Hepatocyte (in vitro differentiated cells): ENCODE measurements at regions not wholly inside any gene's neighbourhood (a gene's known extent, or its start where the extent isn't known, plus 50 kb on each side); places are given as distances from the start of the nearest gene placed in this dataset.

Source experiments
- DNase-seq: peaks from one replicate; pipeline ENCODE4 v3.0.0-alpha.2; 2016; ENCODE audit warnings: low spot score
- H2AFZ ChIP-seq: fragments of 200-600 bp; sonication (generic); 2 replicates; pipeline ENCODE4 v1.6.0; 2016; ENCODE audit warnings: antibody characterized with exemption, mild to moderate bottlenecking
- H3K27ac ChIP-seq: fragments of 200-600 bp; sonication (generic); 2 replicates; pipeline ENCODE4 v1.5.1; 2016; ENCODE audit warnings: mild to moderate bottlenecking
- H3K27me3 ChIP-seq: fragments of 200-600 bp; sonication (generic); 2 replicates; pipeline ENCODE4 v1.6.1; 2016
- H3K36me3 ChIP-seq: fragments of 200-600 bp; sonication (generic); replicated peaks from 2 replicates; pipeline ENCODE4 v1.5.1; 2016; ENCODE audit warnings: low read depth; ENCODE audit not compliant: insufficient read depth
- H3K4me1 ChIP-seq: fragments of 200-600 bp; sonication (generic); 2 replicates; pipeline ENCODE4 v1.5.1; 2016; ENCODE audit warnings: mild to moderate bottlenecking, moderate library complexity; ENCODE audit not compliant: insufficient read depth
- H3K4me2 ChIP-seq: fragments of 200-600 bp; sonication (generic); 2 replicates; pipeline ENCODE4 v1.6.0; 2016
- H3K4me3 ChIP-seq: fragments of 200-600 bp; sonication (generic); 2 replicates; pipeline ENCODE4 v1.5.1; 2016; ENCODE audit warnings: mild to moderate bottlenecking
- H3K79me2 ChIP-seq: fragments of 200-600 bp; sonication (generic); 2 replicates; pipeline ENCODE4 v1.6.0; 2017; ENCODE audit warnings: mild to moderate bottlenecking
- H3K9me2 ChIP-seq: fragments of 200-600 bp; sonication (generic); replicated peaks from 2 replicates; pipeline ENCODE4 v1.6.0; 2017; ENCODE audit warnings: mild to moderate bottlenecking; ENCODE audit not compliant: insufficient read depth
- H3K9me3 ChIP-seq: fragments of 200-600 bp; sonication (generic); 2 replicates; pipeline ENCODE4 v1.5.1; 2016; ENCODE audit warnings: low read depth, mild to moderate bottlenecking
- H4K20me1 ChIP-seq: fragments of 200-600 bp; sonication (generic); 2 replicates; pipeline ENCODE4 v1.6.0; 2016; ENCODE audit warnings: mild to moderate bottlenecking; ENCODE audit not compliant: insufficient read depth, poor library complexity, severe bottlenecking
- EZH2 ChIP-seq: fragments of 200-600 bp; sonication (generic); IDR thresholded peaks from 2 replicates; pipeline ENCODE4 v1.6.1; 2016; ENCODE audit warnings: antibody characterized with exemption, mild to moderate bottlenecking, borderline replicate concordance
- EZH2phosphoT487 ChIP-seq: fragments of 200-600 bp; sonication (generic); IDR thresholded peaks from one replicate; pipeline ENCODE4 v1.6.1; 2018; ENCODE audit warnings: antibody characterized with exemption, mild to moderate bottlenecking, low read depth, moderate library complexity; ENCODE audit not compliant: unreplicated experiment, severe bottlenecking
- WGBS: methylation state at CpG from one replicate; pipeline ENCODE4 v1.1.6; 2016; ENCODE audit warnings: low lambda C conversion rate; ENCODE audit errors: missing lambda C conversion rate; 5-methylcytosine and 5-hydroxymethylcytosine counted together
- TF ChIP-seq, protein P1 (sequence below): fragments of 200-600 bp; sonication (generic); IDR thresholded peaks from 2 replicates; pipeline ENCODE4 v1.5.1; 2016; ENCODE audit warnings: antibody characterized with exemption, mild to moderate bottlenecking; ENCODE audit not compliant: poor library complexity

DNA sequence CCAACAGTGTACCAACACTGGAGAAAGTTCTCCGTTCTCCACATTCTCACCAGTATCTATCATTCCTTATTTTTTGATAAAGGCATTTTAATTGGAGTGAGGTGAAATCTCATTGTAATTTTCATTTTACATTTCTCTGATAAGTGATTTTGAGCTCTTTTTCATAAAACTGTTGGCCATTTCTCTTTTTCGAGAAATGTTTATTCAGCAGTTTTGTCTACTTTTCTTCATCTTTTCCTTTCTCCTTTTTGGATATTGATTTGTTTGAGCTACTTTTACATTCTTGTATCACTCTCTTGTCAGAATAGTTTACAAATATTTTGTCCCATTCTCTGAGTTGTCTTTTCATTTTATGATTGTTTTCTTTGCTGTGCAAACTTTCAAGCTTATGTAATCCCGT, 555.2 kb downstream of the COL12A1 start:
- H3K9me3 ChIP-seq = no peaks in the 10 kb centered on the region

DNA sequence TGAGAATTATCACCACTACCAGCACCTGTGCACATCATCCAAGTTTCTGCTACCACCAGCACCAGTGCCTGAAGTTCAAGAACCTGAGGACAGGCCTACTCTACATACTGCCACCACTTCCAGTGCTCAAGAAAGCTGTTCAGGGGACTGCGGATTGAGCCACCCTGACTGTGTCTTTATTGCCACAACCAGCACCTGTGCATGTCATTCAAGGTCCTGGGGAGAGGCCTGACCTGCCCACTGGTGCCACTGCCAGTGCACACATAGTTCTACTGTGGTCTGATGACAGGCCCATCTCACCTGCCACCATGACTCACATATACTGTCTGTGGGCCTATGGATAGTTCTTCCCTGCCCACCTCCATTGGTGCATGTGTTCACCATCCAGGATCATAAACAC, 559.4 kb downstream of the COL12A1 start:
- Histone ChIP-seq H3K4me1 (no peaks in the 10 kb centered on the region), H3K9me2 (no peaks in the 10 kb centered on the region), H3K36me3 (no peaks in the 10 kb centered on the region), H3K9me3 (no peaks in the 10 kb centered on the region), H3K4me3 (no peak overlapping the region), H3K79me2 (no peaks in the 10 kb centered on the region), H4K20me1 (no peaks in the 10 kb centered on the region), H2AFZ (no peak overlapping the region), H3K4me2 (no peak overlapping the region), H3K27ac (no peak overlapping the region), H3K27me3 (no peaks in the 10 kb centered on the region)
- WGBS = 88% methylated on average over 1 of the region's 1 CpG
- TF ChIP-seq EZH2phosphoT487 (no peak), EZH2 (no peak)
- TF ChIP-seq, protein P1, sequence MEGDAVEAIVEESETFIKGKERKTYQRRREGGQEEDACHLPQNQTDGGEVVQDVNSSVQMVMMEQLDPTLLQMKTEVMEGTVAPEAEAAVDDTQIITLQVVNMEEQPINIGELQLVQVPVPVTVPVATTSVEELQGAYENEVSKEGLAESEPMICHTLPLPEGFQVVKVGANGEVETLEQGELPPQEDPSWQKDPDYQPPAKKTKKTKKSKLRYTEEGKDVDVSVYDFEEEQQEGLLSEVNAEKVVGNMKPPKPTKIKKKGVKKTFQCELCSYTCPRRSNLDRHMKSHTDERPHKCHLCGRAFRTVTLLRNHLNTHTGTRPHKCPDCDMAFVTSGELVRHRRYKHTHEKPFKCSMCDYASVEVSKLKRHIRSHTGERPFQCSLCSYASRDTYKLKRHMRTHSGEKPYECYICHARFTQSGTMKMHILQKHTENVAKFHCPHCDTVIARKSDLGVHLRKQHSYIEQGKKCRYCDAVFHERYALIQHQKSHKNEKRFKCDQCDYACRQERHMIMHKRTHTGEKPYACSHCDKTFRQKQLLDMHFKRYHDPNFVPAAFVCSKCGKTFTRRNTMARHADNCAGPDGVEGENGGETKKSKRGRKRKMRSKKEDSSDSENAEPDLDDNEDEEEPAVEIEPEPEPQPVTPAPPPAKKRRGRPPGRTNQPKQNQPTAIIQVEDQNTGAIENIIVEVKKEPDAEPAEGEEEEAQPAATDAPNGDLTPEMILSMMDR = no peak
- DNase-seq = no peak

More for the DNA sequence above, 555.2 kb downstream of the COL12A1 start:
- no peaks in the 10 kb centered on the region for H3K79me2 ChIP-seq
- H3K9me2 ChIP-seq = no peaks in the 10 kb centered on the region
- TF ChIP-seq, protein P1 = no peak
- no peak overlapping the region for H2AFZ ChIP-seq
- H3K27ac ChIP-seq = no peak overlapping the region
- H3K4me3 ChIP-seq = no peak overlapping the region
- H3K27me3 ChIP-seq = no peaks in the 10 kb centered on the region
- no peaks in the 10 kb centered on the region for H3K4me1 ChIP-seq
- no peaks in the 10 kb centered on the region for H4K20me1 ChIP-seq
- no peak overlapping the region for H3K4me2 ChIP-seq
- H3K36me3 ChIP-seq = no peaks in the 10 kb centered on the region
- 90% methylated on average over 3 of the region's 3 CpGs for WGBS
- DNase-seq = no peak

DNA sequence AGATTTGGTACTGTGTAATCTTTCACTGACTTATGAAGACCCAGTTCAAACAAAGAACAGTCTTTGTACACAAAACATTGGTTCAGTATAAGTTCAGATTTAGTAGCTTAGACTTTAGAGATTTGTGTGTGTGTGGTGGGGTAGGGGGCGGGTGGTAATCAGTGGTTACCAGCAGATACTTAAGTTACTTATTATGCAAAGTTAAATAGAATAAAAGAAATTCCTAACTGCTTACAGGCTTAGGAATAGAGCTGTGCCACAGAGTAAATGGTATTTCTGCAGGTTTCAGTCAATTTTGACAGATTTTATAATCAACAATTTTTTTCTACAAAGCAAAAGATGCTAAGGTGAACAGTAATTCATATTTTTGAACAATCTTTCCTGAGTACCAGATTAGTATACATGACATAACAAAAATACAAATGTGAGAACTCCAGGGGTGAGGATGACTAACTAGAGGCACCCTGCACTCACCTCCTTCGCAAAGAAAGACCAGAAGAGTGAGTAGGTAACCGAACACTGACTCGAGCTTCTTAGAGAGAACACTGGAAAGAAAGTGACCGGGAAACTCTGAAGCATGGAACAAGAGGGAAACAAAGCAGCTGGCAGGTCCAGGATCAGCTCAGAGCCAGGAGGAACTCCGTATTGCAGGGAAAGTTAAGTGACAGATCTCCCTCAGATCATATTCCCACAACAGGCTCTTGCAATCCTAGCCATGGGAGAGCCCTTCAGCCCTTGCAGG, 560.6 kb downstream of the COL12A1 start:
- no peaks in the 10 kb centered on the region for H3K4me1 ChIP-seq
- TF ChIP-seq EZH2phosphoT487 = no peak
- no peak for TF ChIP-seq EZH2
- WGBS = 75% methylated on average over 6 of the region's 6 CpGs
- H2AFZ ChIP-seq = no peak overlapping the region
- no peak overlapping the region for H3K27ac ChIP-seq
- no peak overlapping the region for H3K4me3 ChIP-seq
- no peaks in the 10 kb centered on the region for H3K79me2 ChIP-seq
- H3K4me2 ChIP-seq = no peak overlapping the region
- H3K36me3 ChIP-seq = no peaks in the 10 kb centered on the region
- no peaks in the 10 kb centered on the region for H3K27me3 ChIP-seq
- H3K9me3 ChIP-seq = no peaks in the 10 kb centered on the region
- no peak for DNase-seq
- H4K20me1 ChIP-seq = no peaks in the 10 kb centered on the region
- no peaks in the 10 kb centered on the region for H3K9me2 ChIP-seq

DNA sequence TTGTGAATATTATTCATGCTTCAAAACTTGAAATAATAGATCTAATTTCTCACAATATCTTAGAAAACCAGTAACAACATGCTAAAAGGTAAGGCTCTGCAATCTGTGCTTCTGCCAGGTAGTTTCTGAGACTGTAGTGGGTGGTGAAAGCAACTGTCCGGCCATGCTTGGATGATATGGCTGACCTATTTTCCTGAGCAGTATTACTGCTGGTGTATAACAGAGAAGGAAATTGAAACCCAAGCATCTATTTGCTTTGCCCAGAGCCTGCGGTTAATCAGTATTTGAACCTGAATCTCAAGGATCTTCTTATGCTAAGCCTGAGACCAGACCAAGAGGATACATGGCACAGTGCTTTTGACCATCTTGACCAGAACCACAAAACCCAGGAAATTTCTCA, 563.8 kb downstream of the COL12A1 start:
- no peak for TF ChIP-seq EZH2
- TF ChIP-seq, protein P1 = no peak
- DNase-seq = no peak
- Histone ChIP-seq H3K9me2 (no peaks in the 10 kb centered on the region), H3K27ac (no peak overlapping the region), H3K27me3 (no peaks in the 10 kb centered on the region), H3K4me3 (no peak overlapping the region), H4K20me1 (no peaks in the 10 kb centered on the region), H3K4me2 (no peak overlapping the region), H3K36me3 (no peaks in the 10 kb centered on the region), H2AFZ (no peak overlapping the region), H3K9me3 (no peaks in the 10 kb centered on the region), H3K4me1 (no peaks in the 10 kb centered on the region), H3K79me2 (no peaks in the 10 kb centered on the region)
- WGBS = 96% methylated on average over 2 of the region's 2 CpGs
